T47D (cell line): ENCODE measurements at regions not wholly inside any gene's neighbourhood (a gene's known extent, or its start where the extent isn't known, plus 50 kb on each side); places are given as distances from the start of the nearest gene placed in this dataset.

ENCODE experiments used
- DNase-seq, 2 experiments: peaks; one replicate each; pipeline versions ENCODE4 v3.0.0 to v3.0.0-alpha.2; 2011 to 2012; ENCODE audit warnings: low read depth in 1 of 2, low spot score in 1 of 2
- JUND ChIP-seq: IDR thresholded peaks from 2 replicates; pipeline ENCODE4 v1.6.1; 2012; ENCODE audit warnings: low read depth
- in situ Hi-C: cut with HindIII; loops from 2 replicates; pipeline ENCODE4 v1.10.0; 2016; ENCODE audit warnings: low sequenced_read_pairs, low pct_unique_long_range_greater_than_20kb

- in situ Hi-C loops, result no loop called here
- no peak for DNase-seq
These were observed 116.1 kb upstream of the BACH2 start for GRCh38 chr6:90412538-90413369.

GRCh38 chr6:90411292-90411781 lies 114.7 kb upstream of the BACH2 start:
- TF ChIP-seq JUND, result no peak
- DNase-seq, result no peak
- in situ Hi-C loops, result no loop called here

More at GRCh38 chr6:90412538-90413369, 116.1 kb upstream of the BACH2 start:
- TF ChIP-seq JUND, result no peak

- in situ Hi-C loops, result no loop called here
- TF ChIP-seq JUND, result no peak
- DNase-seq, result no peak
These were observed 113.1 kb upstream of the BACH2 start for GRCh38 chr6:90409700-90410099.

- TF ChIP-seq JUND, result no peak
- in situ Hi-C loops, result no loop called here
- DNase-seq, result no peak
These were observed 110.3 kb upstream of the BACH2 start for GRCh38 chr6:90406957-90407356.

GRCh38 chr6:90406142-90406794 lies 109.6 kb upstream of the BACH2 start:
- no peak for TF ChIP-seq JUND
- no peak for DNase-seq
- in situ Hi-C loops, result no loop called here

GRCh38 chr6:90403489-90404381 lies 107.1 kb upstream of the BACH2 start:
- in situ Hi-C loops, result no loop called here

GRCh38 chr6:90402831-90403192 lies 106.2 kb upstream of the BACH2 start:
- TF ChIP-seq JUND, result no peak
- no peak for DNase-seq
- in situ Hi-C loops, result no loop called here

More at GRCh38 chr6:90403489-90404381, 107.1 kb upstream of the BACH2 start:
- no peak for DNase-seq
- no peak for TF ChIP-seq JUND

- in situ Hi-C loops, result no loop called here
- DNase-seq, result no peak
- no peak for TF ChIP-seq JUND
These were observed 105.5 kb upstream of the BACH2 start for GRCh38 chr6:90401933-90402830.

- TF ChIP-seq JUND, result no peak
- no peak for DNase-seq
- in situ Hi-C loops, result no loop called here
These were observed 103.3 kb upstream of the BACH2 start for GRCh38 chr6:90399970-90400369.

GRCh38 chr6:90397929-90398674 lies 101.5 kb upstream of the BACH2 start:
- no peak for DNase-seq
- in situ Hi-C loops, result no loop called here
- no peak for TF ChIP-seq JUND

GRCh38 chr6:90397047-90397446 lies 100.4 kb upstream of the BACH2 start:
- in situ Hi-C loops, result no loop called here
- no peak for TF ChIP-seq JUND
- no peak for DNase-seq
